CD4-positive, alpha-beta T cell (primary cell): ENCODE measurements at regions not wholly inside any gene's neighbourhood (a gene's known extent, or its start where the extent isn't known, plus 50 kb on each side); places are given as distances from the start of the nearest gene placed in this dataset.

ENCODE experiments used
- ATAC-seq: fragments of 200-7000 bp; cut with Tn5 transposase; one replicate; pipeline ENCODE4 v1.10.0; 2022; ENCODE audit warnings: mild to moderate bottlenecking; ENCODE audit not compliant: poor library complexity
- CTCF ChIA-PET: fragments of 350-600 bp; sonication (Branson Sonifier 250); formaldehyde crosslinking; loops from one replicate; lab custom pipeline; 2021; ENCODE audit warnings: antibody characterized with exemption, inconsistent platforms; lab: Charles Lee
- POLR2A ChIA-PET: fragments of 350-600 bp; sonication (Branson Sonifier 250); formaldehyde crosslinking; loops from one replicate; lab custom pipeline; 2021; ENCODE audit warnings: antibody characterized with exemption, inconsistent platforms; lab: Charles Lee
- DNase-seq, 14 experiments: peaks; one replicate each; pipeline ENCODE4 v3.0.0-alpha.2; 2013 to 2020; ENCODE audit warnings: mixed read lengths in 2 of 14
- H3K27ac ChIP-seq, 2 donors: one replicate each; pipeline versions ENCODE4 v1.5.1 to v1.7.0; 2013; ENCODE audit warnings: low read length in 2 of 2, low read depth in 1 of 2, mild to moderate bottlenecking in 1 of 2
- H3K27me3 ChIP-seq, 2 experiments: 1 replicate in 1 of 2; 2 replicates in 1 of 2; pipeline versions ENCODE4 v1.6.1 to v1.7.0; 2013; ENCODE audit warnings: low read length in 2 of 2, control low read depth in 1 of 2, mild to moderate bottlenecking in 1 of 2, moderate library complexity in 1 of 2; ENCODE audit not compliant: insufficient read depth in 2 of 2, control insufficient read depth in 1 of 2
- H3K36me3 ChIP-seq: one replicate; pipeline ENCODE4 v1.6.1; 2013; ENCODE audit warnings: low read length, control low read depth; ENCODE audit not compliant: insufficient read depth
- H3K4me1 ChIP-seq: one replicate; pipeline ENCODE4 v1.6.1; 2013; ENCODE audit warnings: low read length, control low read depth; ENCODE audit not compliant: insufficient read depth
- H3K4me3 ChIP-seq: one replicate; pipeline ENCODE4 v1.5.1; 2013; ENCODE audit warnings: mild to moderate bottlenecking, low read length, moderate library complexity
- H3K9me3 ChIP-seq, 2 experiments: 1 replicate in 1 of 2; 2 replicates in 1 of 2; pipeline versions ENCODE4 v1.6.1 to v1.7.0; 2013; ENCODE audit warnings: low read length in 2 of 2, mild to moderate bottlenecking in 2 of 2, control low read depth in 1 of 2, moderate library complexity in 1 of 2; ENCODE audit not compliant: control insufficient read depth in 1 of 2, insufficient read depth in 1 of 2
- H3K27ac Mint-ChIP-seq: one replicate; pipeline ENCODE4 v1.8.0; 2020; ENCODE audit warnings: mixed read lengths
- H3K27me3 Mint-ChIP-seq: one replicate; pipeline ENCODE4 v1.8.0; 2021; ENCODE audit warnings: mixed read lengths
- H3K36me3 Mint-ChIP-seq: one replicate; pipeline ENCODE4 v1.8.0; 2021; ENCODE audit warnings: low read depth, mixed read lengths
- H3K4me1 Mint-ChIP-seq: one replicate; pipeline ENCODE4 v1.8.0; 2021; ENCODE audit warnings: low read depth, mixed read lengths
- H3K4me3 Mint-ChIP-seq: one replicate; pipeline ENCODE4 v1.8.0; 2020; ENCODE audit warnings: mild to moderate bottlenecking, mixed read lengths
- H3K9me3 Mint-ChIP-seq: one replicate; pipeline ENCODE4 v1.8.0; 2020; ENCODE audit warnings: mixed read lengths
- intact Hi-C, 2 experiments: fragments of 100-400 bp; cut with DNase I in 1 of 2; cut with micrococcal nuclease in 1 of 2; formaldehyde crosslinking; loops; one replicate each; pipeline versions ENCODE4 v1.15.1 to v1.9.0; 2023 to 2025; cut with DNase I, micrococcal nuclease
- TF ChIP-seq, protein P1 (sequence below): fragments of 200-600 bp; IDR thresholded peaks from one replicate; pipeline ENCODE4 v1.8.0; 2022; ENCODE audit warnings: antibody characterized with exemption, mild to moderate bottlenecking

GRCh38 chr4:153061971-153062370, 125.8 kb downstream of the FHDC1 start:
- TF ChIP-seq, protein P1, sequence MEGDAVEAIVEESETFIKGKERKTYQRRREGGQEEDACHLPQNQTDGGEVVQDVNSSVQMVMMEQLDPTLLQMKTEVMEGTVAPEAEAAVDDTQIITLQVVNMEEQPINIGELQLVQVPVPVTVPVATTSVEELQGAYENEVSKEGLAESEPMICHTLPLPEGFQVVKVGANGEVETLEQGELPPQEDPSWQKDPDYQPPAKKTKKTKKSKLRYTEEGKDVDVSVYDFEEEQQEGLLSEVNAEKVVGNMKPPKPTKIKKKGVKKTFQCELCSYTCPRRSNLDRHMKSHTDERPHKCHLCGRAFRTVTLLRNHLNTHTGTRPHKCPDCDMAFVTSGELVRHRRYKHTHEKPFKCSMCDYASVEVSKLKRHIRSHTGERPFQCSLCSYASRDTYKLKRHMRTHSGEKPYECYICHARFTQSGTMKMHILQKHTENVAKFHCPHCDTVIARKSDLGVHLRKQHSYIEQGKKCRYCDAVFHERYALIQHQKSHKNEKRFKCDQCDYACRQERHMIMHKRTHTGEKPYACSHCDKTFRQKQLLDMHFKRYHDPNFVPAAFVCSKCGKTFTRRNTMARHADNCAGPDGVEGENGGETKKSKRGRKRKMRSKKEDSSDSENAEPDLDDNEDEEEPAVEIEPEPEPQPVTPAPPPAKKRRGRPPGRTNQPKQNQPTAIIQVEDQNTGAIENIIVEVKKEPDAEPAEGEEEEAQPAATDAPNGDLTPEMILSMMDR, result no peak
- no peaks in the 10 kb centered on the region for H3K9me3 Mint-ChIP-seq
- no peaks in the 10 kb centered on the region for H3K36me3 ChIP-seq
- H3K4me3 Mint-ChIP-seq, result no peak overlapping the region
- H3K4me1 ChIP-seq, result no peaks in the 10 kb centered on the region
- H3K4me3 ChIP-seq, result no peak overlapping the region
- H3K27me3 Mint-ChIP-seq, result peaks cover 19% of the 10 kb centered on the region
- H3K27ac Mint-ChIP-seq, result no peak overlapping the region
- no peak overlapping the region for H3K27ac ChIP-seq
- peaks cover 0 to 6% of the 10 kb centered on the region in 2 experiments for H3K9me3 ChIP-seq
- peaks cover 0 to 10% of the 10 kb centered on the region in 2 experiments for H3K27me3 ChIP-seq
- intact Hi-C loops, result no loop called here
- H3K36me3 Mint-ChIP-seq, result no peaks in the 10 kb centered on the region
- POLR2A ChIA-PET, result no interaction called here
- DNase-seq, result no peak
- ATAC-seq, result no peak
- no peaks in the 10 kb centered on the region for H3K4me1 Mint-ChIP-seq
- CTCF ChIA-PET, result no interaction called here

GRCh38 chr4:153062652-153063168, 126.6 kb downstream of the FHDC1 start:
- ATAC-seq (no peak), DNase-seq (no peak)
- peaks cover 12% of the 10 kb centered on the region for H3K27me3 Mint-ChIP-seq
- Histone ChIP-seq H3K36me3 (no peaks in the 10 kb centered on the region), H3K27ac (no peak overlapping the region), H3K27me3 (peaks cover 0 to 7% of the 10 kb centered on the region in 2 experiments), H3K9me3 (peaks cover 0 to 6% of the 10 kb centered on the region in 2 experiments), H3K4me1 (no peaks in the 10 kb centered on the region), H3K4me3 (no peak overlapping the region)
- H3K4me3 Mint-ChIP-seq, result no peak overlapping the region
- ChIA-PET POLR2A (no interaction called here), CTCF (no interaction called here)
- no peaks in the 10 kb centered on the region for H3K9me3 Mint-ChIP-seq
- intact Hi-C loops, result no loop called here
- TF ChIP-seq, protein P1, result no peak
- H3K36me3 Mint-ChIP-seq, result no peaks in the 10 kb centered on the region
- no peaks in the 10 kb centered on the region for H3K4me1 Mint-ChIP-seq
- H3K27ac Mint-ChIP-seq, result no peak overlapping the region

DNA sequence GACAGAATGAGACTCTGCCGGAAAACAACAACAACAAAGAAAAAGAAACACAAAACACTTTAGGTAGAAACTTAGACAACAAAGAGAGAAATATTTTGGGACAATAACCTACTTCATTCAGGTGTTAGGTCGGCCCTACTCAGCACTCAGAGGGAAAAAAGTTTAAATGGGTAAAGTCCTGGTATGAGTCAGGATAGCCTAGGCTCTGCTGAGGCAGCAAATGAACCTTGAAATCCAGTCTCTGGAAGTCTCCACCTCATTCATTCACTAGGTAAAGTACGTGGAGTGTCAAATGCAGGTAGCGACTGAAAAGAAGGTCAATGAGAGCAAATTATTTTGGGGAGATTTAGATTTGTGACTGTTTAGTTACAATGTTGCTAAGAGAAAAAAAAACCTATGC, 127.4 kb downstream of the FHDC1 start:
- H3K27me3 Mint-ChIP-seq, result peaks cover 5% of the 10 kb centered on the region
- TF ChIP-seq, protein P1, result no peak
- H3K4me1 ChIP-seq, result no peaks in the 10 kb centered on the region
- no peak for ATAC-seq
- DNase-seq, result no peak
- no peaks in the 10 kb centered on the region for H3K36me3 ChIP-seq
- H3K4me1 Mint-ChIP-seq, result no peaks in the 10 kb centered on the region
- H3K9me3 ChIP-seq, result peaks cover 0 to 6% of the 10 kb centered on the region in 2 experiments
- no peaks in the 10 kb centered on the region for H3K9me3 Mint-ChIP-seq
- POLR2A ChIA-PET, result no interaction called here
- no peak overlapping the region for H3K4me3 Mint-ChIP-seq
- H3K36me3 Mint-ChIP-seq, result no peaks in the 10 kb centered on the region
- H3K4me3 ChIP-seq, result no peak overlapping the region
- CTCF ChIA-PET, result no interaction called here
- no peak overlapping the region for H3K27ac Mint-ChIP-seq
- no peak overlapping the region for H3K27ac ChIP-seq
- no peaks in the 10 kb centered on the region for H3K27me3 ChIP-seq
- intact Hi-C loops, result no loop called here
